NCI-H774 (cell line): ENCODE measurements at regions not wholly inside any gene's neighbourhood (a gene's known extent, or its start where the extent isn't known, plus 50 kb on each side); places are given as distances from the start of the nearest gene placed in this dataset.
"Not testable (repeated sequence)": the region's sequence is repeated elsewhere in the genome, so short reads cannot be mapped to it uniquely, and the experiment has no call there.

ENCODE experiments used
- DNase-seq: peaks from one replicate; lab custom pipeline; 2025; lab: John Stamatoyannopoulos, UW

GRCh38 chr11:106497822-106498221 lies 420.4 kb downstream of the AASDHPPT start:
- no peak for DNase-seq

GRCh38 chr11:106503901-106504300 lies 426.4 kb downstream of the AASDHPPT start:
- no peak for DNase-seq

GRCh38 chr11:106507645-106508306 lies 430.3 kb downstream of the AASDHPPT start:
- DNase-seq, result no peak

- DNase-seq, result no peak
Observed at GRCh38 chr11:106514706-106515105, 437.2 kb downstream of the AASDHPPT start.

GRCh38 chr11:106517426-106517825 lies 440.0 kb downstream of the AASDHPPT start:
- DNase-seq, result no peak

GRCh38 chr11:106520146-106520912 lies 442.9 kb downstream of the AASDHPPT start:
- no peak for DNase-seq

GRCh38 chr11:106520920-106521319 lies 443.5 kb downstream of the AASDHPPT start:
- DNase-seq, result no peak

- no peak for DNase-seq
Observed at GRCh38 chr11:106523171-106523570, 445.7 kb downstream of the AASDHPPT start.

GRCh38 chr11:106523921-106524320 lies 446.5 kb downstream of the AASDHPPT start:
- no peak for DNase-seq

GRCh38 chr11:106524436-106524835 lies 447.0 kb downstream of the AASDHPPT start:
- DNase-seq, result no peak

GRCh38 chr11:106531648-106532047 lies 454.2 kb downstream of the AASDHPPT start:
- not testable (repeated sequence) for DNase-seq

- no peak for DNase-seq
Observed at GRCh38 chr11:106533046-106533445, 455.6 kb downstream of the AASDHPPT start.

- DNase-seq, result no peak
Observed at GRCh38 chr11:106540001-106540400, 462.5 kb downstream of the AASDHPPT start.

- DNase-seq, result no peak
Observed at GRCh38 chr11:106548406-106548805, 469.9 kb downstream of the GUCY1A2 start.

GRCh38 chr11:106551744-106552673 lies 466.3 kb downstream of the GUCY1A2 start:
- no peak for DNase-seq

- DNase-seq, result no peak
Observed at GRCh38 chr11:106552694-106553203, 465.5 kb downstream of the GUCY1A2 start.

GRCh38 chr11:106553304-106553703 lies 465.0 kb downstream of the GUCY1A2 start:
- DNase-seq, result no peak

- DNase-seq, result not testable (repeated sequence)
Observed at GRCh38 chr11:106555566-106556250, 462.6 kb downstream of the GUCY1A2 start.

- no peak for DNase-seq
Observed at GRCh38 chr11:106565326-106565725, 452.9 kb downstream of the GUCY1A2 start.

- DNase-seq, result no peak
Observed at GRCh38 chr11:106568632-106569031, 449.6 kb downstream of the GUCY1A2 start.

GRCh38 chr11:106577384-106577783 lies 440.9 kb downstream of the GUCY1A2 start:
- not testable (repeated sequence) for DNase-seq

GRCh38 chr11:106581399-106581798 lies 436.9 kb downstream of the GUCY1A2 start:
- no peak for DNase-seq
